SK-N-SH treated with all-trans-retinoic acid at 6 μM for 48 hours (cell line): ENCODE measurements at regions not wholly inside any gene's neighbourhood (a gene's known extent, or its start where the extent isn't known, plus 50 kb on each side); places are given as distances from the start of the nearest gene placed in this dataset.

Experiments
- ARNTL ChIP-seq: fragments of 450-650 bp; formaldehyde crosslinking; IDR thresholded peaks from 2 replicates; pipeline ENCODE4 v1.5.0; 2020; ENCODE audit warnings: low read depth, mild to moderate bottlenecking, moderate library complexity, borderline replicate concordance
- TCF4 ChIP-seq: fragments of 250-450 bp; sonication (Bioruptor Pico); IDR thresholded peaks from 2 replicates; pipeline ENCODE4 v1.8.0; 2021; ENCODE audit warnings: mild to moderate bottlenecking, moderate library complexity, borderline replicate concordance
- TOX ChIP-seq: fragments of 250-450 bp; sonication (Bioruptor Pico); IDR thresholded peaks from 2 replicates; pipeline ENCODE4 v1.8.0; 2021; ENCODE audit warnings: mild to moderate bottlenecking, moderate library complexity, borderline replicate concordance
- ZFP3 ChIP-seq: fragments of 250-450 bp; sonication (Bioruptor Pico); IDR thresholded peaks from 2 replicates; pipeline ENCODE4 v1.5.0; 2020; ENCODE audit warnings: mild to moderate bottlenecking, moderate library complexity
- ZFP30 ChIP-seq: fragments of 450-650 bp; formaldehyde crosslinking; IDR thresholded peaks from 2 replicates; pipeline ENCODE4 v1.5.0; 2022; ENCODE audit warnings: mild to moderate bottlenecking, moderate library complexity
- ZNF565 ChIP-seq: fragments of 450-650 bp; formaldehyde crosslinking; conservative IDR thresholded peaks from 2 replicates; pipeline ENCODE4 v1.5.0; 2020; ENCODE audit warnings: low read depth, mild to moderate bottlenecking, moderate library complexity
- ZNF70 ChIP-seq: fragments of 450-650 bp; formaldehyde crosslinking; IDR thresholded peaks from 2 replicates; pipeline ENCODE4 v1.5.0; 2020; ENCODE audit warnings: mild to moderate bottlenecking, moderate library complexity
- TF ChIP-seq, protein P1 (sequence below): fragments of 250-450 bp; sonication (Bioruptor Pico); IDR thresholded peaks from 2 replicates; pipeline ENCODE4 v1.8.0; 2021; ENCODE audit warnings: low read depth, mild to moderate bottlenecking, moderate library complexity, borderline replicate concordance
- TF ChIP-seq, protein P2 (sequence below): fragments of 250-450 bp; sonication (Bioruptor Pico); IDR thresholded peaks from 2 replicates; pipeline ENCODE4 v1.5.1; 2020; ENCODE audit warnings: low read depth, mild to moderate bottlenecking, moderate library complexity
- TF ChIP-seq, protein P3 (sequence below): fragments of 250-450 bp; sonication (Bioruptor Pico); IDR thresholded peaks from 2 replicates; pipeline ENCODE4 v1.8.0; 2020; ENCODE audit warnings: mild to moderate bottlenecking, moderate library complexity, borderline replicate concordance

DNA sequence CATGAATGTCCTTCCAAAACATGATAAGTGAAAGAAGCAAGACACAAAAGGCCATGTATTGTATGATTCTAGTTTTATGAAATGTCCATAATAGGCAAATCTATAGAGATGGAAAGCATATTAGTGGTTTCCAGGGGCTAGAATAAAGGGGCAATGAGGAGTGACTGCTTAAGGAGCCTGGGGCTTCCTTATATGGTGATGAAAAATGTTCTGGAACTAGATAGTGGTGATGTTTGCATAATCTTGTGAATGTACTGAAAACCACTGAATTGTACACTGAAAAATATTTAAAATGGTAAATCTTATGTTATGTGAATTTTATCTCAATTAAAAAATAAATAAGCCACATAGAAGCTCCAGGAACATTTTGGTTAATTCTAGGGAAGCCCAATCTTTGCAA, 144.4 kb upstream of the ANKRD55 start:
- TF ChIP-seq ARNTL (CRISPR knock-in tag) (no peak), ZNF70 (CRISPR knock-in tag) (no peak), ZFP30 (no peak), ZFP3 (no peak), TOX (CRISPR knock-in tag) (no peak), ZNF565 (CRISPR knock-in tag) (no peak), TCF4 (CRISPR knock-in tag) (no peak)
- TF ChIP-seq, protein P1, sequence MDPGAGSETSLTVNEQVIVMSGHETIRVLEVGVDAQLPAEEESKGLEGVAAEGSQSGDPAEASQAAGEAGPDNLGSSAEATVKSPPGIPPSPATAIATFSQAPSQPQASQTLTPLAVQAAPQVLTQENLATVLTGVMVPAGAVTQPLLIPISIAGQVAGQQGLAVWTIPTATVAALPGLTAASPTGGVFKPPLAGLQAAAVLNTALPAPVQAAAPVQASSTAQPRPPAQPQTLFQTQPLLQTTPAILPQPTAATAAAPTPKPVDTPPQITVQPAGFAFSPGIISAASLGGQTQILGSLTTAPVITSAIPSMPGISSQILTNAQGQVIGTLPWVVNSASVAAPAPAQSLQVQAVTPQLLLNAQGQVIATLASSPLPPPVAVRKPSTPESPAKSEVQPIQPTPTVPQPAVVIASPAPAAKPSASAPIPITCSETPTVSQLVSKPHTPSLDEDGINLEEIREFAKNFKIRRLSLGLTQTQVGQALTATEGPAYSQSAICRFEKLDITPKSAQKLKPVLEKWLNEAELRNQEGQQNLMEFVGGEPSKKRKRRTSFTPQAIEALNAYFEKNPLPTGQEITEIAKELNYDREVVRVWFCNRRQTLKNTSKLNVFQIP: no peak
- TF ChIP-seq, protein P2, sequence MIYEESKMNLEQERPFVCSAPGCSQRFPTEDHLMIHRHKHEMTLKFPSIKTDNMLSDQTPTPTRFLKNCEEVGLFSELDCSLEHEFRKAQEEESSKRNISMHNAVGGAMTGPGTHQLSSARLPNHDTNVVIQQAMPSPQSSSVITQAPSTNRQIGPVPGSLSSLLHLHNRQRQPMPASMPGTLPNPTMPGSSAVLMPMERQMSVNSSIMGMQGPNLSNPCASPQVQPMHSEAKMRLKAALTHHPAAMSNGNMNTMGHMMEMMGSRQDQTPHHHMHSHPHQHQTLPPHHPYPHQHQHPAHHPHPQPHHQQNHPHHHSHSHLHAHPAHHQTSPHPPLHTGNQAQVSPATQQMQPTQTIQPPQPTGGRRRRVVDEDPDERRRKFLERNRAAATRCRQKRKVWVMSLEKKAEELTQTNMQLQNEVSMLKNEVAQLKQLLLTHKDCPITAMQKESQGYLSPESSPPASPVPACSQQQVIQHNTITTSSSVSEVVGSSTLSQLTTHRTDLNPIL (CRISPR knock-in tag): no peak
- TF ChIP-seq, protein P3, sequence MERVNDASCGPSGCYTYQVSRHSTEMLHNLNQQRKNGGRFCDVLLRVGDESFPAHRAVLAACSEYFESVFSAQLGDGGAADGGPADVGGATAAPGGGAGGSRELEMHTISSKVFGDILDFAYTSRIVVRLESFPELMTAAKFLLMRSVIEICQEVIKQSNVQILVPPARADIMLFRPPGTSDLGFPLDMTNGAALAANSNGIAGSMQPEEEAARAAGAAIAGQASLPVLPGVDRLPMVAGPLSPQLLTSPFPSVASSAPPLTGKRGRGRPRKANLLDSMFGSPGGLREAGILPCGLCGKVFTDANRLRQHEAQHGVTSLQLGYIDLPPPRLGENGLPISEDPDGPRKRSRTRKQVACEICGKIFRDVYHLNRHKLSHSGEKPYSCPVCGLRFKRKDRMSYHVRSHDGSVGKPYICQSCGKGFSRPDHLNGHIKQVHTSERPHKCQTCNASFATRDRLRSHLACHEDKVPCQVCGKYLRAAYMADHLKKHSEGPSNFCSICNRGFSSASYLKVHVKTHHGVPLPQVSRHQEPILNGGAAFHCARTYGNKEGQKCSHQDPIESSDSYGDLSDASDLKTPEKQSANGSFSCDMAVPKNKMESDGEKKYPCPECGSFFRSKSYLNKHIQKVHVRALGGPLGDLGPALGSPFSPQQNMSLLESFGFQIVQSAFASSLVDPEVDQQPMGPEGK (CRISPR knock-in tag): no peak
